ENCODE measurements at regions not wholly inside any gene's neighbourhood (a gene's known extent, or its start where the extent isn't known, plus 50 kb on each side); places are given as distances from the start of the nearest gene placed in this dataset.

- DNase-seq (ENCODE audit: low spot score): no peak
Observed at GRCh38 chr2:145638675-145639074, 1118.8 kb upstream of the ZEB2 start.

- DNase-seq (ENCODE audit: low spot score): no peak
Observed at GRCh38 chr2:145635706-145636427, 1115.9 kb upstream of the ZEB2 start.

- DNase-seq (ENCODE audit: low spot score): peak; percentile 7
Observed at GRCh38 chr2:145631561-145631960, 1111.6 kb upstream of the ZEB2 start.

DNA sequence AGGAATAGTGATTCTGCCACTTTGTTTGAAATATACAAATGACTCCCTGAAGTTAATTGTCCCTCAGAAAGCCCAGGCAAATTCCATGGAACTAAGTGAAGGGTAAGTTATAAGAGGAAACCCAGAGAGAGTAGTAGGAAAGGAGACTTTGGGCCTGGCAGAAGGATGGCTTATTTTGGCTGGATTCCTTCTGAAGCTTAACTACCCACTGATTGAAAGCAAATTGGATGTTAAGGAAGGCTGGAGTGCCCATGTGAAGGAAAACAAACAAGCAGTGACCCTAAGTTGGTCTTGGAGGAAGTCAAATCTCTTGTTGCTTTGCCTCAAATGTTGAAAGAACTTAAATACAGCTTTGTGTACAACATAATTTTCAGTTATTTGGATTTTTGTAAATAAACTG lies 1106.4 kb upstream of the ZEB2 start:
- no peak for DNase-seq (ENCODE audit: low spot score)

DNA sequence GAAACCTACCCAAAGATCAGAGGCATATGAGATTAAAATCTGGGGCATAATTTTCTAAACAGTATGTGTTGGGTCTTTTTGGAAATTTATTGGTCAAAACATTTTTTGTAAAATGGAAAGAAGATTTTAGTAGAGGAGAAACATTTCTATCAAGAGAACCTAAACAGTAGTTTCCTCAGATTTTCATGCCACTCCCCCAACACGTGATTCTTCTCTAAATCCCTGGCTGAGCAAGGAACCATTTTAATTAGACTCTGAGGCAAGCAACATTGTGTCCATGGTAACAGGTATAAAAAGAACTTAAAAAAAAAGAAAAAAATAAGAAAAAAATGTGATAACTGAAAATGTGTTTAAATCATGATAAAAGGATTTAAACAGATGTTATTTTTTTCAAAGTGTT lies 1105.2 kb upstream of the ZEB2 start:
- DNase-seq (ENCODE audit: low spot score): no peak

DNA sequence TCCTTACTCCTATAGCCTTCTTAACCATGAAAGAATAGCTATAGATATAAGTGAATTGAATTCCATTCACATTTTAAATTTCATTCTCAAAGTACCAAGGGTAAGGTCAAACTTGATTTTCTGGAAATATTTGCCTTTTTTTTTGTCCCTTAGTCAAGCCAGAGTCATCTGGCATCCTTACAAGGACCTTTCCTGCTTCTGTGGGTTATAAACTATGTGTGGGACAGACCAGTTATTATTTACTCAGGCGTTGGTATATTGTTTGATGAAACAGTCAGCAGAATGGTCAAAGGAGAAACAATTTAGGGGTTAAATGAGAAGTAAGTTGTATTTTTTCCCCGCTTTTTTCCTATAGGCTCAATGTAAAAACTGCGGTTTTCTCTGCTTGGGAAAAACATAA lies 1103.2 kb upstream of the ZEB2 start:
- peak; percentile 26 for DNase-seq (ENCODE audit: low spot score)

GRCh38 chr2:145622285-145622684 lies 1102.4 kb upstream of the ZEB2 start:
- DNase-seq (ENCODE audit: low spot score): no peak

DNA sequence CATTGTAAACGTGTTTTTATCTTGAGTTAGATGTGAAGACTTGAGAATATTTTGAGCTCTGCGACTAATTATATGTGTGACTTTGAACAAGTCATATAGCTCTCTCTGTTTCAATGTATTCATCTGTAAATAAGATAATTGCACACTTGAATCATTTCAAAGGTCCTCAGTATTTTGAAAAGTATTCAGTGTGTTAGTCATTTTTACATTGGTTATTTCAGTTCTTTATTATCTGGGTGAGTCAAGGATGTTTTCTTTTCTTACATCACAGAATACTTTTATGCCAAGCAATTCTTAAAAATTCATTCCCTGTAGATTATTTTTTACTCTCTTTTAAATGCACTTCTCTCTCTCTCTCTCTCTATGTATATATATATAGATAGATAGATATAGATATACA lies 1098.0 kb upstream of the ZEB2 start:
- peak; percentile 35 for DNase-seq (ENCODE audit: low spot score)

- DNase-seq (ENCODE audit: low spot score): no peak
Observed at GRCh38 chr2:145617420-145617819, 1097.5 kb upstream of the ZEB2 start.

GRCh38 chr2:145615626-145616025 lies 1095.7 kb upstream of the ZEB2 start:
- DNase-seq (ENCODE audit: low spot score): no peak

DNA sequence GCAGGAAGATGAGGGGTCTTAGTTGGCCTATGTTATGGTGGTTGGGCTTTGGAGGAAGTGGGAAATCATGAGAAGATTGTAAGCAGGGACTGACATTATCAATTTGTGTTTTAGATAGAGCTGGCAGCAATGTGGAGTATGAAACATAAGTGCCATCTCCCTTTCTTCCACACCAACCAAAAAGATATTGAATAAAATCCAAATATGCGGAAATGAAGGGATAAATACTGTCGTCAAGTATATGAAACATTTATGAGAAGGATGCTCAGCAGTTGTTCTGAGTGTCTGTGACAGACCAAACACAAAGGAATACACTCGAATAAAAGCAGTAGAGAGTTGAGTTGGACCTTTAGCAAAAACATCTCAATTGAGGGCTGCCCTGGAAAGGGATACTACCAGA lies 1090.0 kb upstream of the ZEB2 start:
- DNase-seq (ENCODE audit: low spot score): no peak

DNA sequence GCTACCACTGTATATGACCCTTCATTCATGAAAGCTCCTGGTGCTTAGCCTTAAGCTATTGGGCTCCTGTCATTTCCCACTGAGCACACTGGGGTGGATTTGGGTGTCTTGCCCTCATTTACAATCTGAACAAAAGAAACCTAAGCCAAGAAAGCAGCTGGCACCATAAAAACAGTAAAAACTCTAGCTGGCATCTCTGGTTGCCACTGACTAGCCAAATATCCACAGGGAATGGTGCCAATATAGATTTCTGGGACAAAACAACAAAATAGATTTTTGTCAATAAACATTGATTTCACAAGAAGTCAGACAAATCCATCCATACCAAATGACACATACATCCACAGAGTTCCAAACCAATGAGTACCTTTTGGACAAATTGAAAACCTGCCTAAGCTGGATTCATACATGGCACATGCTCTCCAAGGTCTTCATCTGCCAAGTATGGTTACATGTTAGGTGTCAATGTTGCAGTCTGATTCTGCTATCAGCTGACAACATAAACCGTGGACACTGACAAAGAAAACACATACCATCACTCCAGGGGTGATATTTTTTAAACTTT lies 1081.5 kb upstream of the ZEB2 start:
- no peak for DNase-seq (ENCODE audit: low spot score)

GRCh38 chr2:145600811-145601210 lies 1080.9 kb upstream of the ZEB2 start:
- no peak for DNase-seq (ENCODE audit: low spot score)

GRCh38 chr2:145599756-145600155 lies 1079.8 kb upstream of the ZEB2 start:
- no peak for DNase-seq (ENCODE audit: low spot score)

GRCh38 chr2:145598434-145598833 lies 1078.5 kb upstream of the ZEB2 start:
- DNase-seq (ENCODE audit: low spot score): no peak

- DNase-seq (ENCODE audit: low spot score): peak; percentile 3
Observed at GRCh38 chr2:145597809-145598208, 1077.9 kb upstream of the ZEB2 start.

- no peak for DNase-seq (ENCODE audit: low spot score)
Observed at GRCh38 chr2:145597006-145597405, 1077.1 kb upstream of the ZEB2 start.

- no peak for DNase-seq (ENCODE audit: low spot score)
Observed at GRCh38 chr2:145596416-145596815, 1076.5 kb upstream of the ZEB2 start.

GRCh38 chr2:145595296-145595695 lies 1075.4 kb upstream of the ZEB2 start:
- no peak for DNase-seq (ENCODE audit: low spot score)

DNA sequence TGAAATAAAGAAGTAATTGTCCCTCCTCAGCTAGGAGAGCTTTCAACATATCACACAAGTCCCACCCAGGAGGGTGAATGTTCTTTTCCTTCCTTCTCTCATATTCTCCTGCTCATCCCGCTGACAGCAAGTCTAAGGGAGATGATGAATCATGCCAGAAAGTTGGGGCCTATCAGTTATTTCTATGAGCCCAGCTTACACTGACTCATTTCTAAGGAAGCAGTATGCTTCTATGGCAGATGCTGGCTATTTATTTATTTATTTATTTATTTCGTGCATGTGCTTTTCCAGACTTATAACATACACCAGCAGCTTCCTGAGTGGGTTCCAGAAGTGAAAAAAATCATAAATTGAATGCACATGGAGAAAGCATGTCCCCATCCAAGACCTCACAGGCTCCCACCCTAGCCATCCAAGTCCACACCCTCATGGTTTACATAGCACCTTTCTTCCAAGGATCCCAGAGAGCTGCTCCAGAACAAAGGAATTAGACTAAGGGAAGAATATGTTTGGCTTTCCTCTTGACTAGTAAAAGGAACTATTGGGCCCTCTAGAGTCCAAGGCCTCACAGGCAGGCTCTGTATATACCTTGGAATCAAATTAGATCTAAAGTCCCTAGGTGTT lies 1074.2 kb upstream of the ZEB2 start:
- DNase-seq (ENCODE audit: low spot score): peak; percentile 57

GRCh38 chr2:145593280-145593679 lies 1073.4 kb upstream of the ZEB2 start:
- no peak for DNase-seq (ENCODE audit: low spot score)

GRCh38 chr2:145592361-145592760 lies 1072.4 kb upstream of the ZEB2 start:
- DNase-seq (ENCODE audit: low spot score): no peak

DNA sequence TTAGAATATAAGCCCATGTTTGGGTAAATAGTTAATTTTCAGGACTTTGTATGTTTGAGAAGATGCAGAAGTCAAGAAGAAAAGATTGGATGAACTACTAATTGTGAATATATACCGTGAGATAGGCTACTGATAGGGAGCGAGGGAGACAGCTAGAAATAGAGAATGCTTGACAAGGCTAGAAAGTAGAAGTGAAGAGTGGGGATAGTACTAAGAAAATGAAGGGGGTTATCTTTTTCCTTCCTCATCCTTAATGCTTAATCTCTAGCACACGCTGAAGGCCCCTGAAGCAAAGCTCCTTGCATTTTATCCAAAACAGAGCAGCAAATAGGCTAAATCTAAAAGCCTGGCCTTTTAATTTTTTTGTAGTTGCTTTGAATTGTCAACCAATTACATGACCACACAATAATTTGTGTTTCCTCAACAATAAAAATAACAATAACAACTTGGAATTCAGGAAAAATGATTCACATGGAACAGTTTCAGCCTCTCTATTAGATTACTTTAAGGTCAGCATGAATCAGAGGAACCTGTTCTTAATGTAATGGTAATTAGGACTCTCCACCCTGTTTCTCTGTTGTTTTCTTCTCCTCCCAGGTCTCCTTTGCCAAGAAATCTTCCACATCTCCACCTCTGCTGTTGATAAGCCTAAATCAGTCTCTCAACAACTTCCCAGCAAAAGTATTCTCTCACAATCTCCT lies 1071.3 kb upstream of the ZEB2 start:
- DNase-seq (ENCODE audit: low spot score): no peak

Measured in GM03348 (cell line).